Activated CD8-positive, alpha-beta memory T cell treated with anti-CD3 and anti-CD28 coated beads, Interleukin-2, amount 10 ng/mL, durations not matched to agents 7 days and 5 days (primary cell): ENCODE measurements at regions not wholly inside any gene's neighbourhood (a gene's known extent, or its start where the extent isn't known, plus 50 kb on each side); places are given as distances from the start of the nearest gene placed in this dataset.
"Not testable (repeated sequence)": the region's sequence is repeated elsewhere in the genome, so short reads cannot be mapped to it uniquely, and the experiment has no call there.

ENCODE experiments used
- ATAC-seq: fragments of 150-1000 bp; cut with Tn5 transposase; one replicate; pipeline ENCODE4 v1.10.0; 2021; ENCODE audit warnings: moderate library complexity
- CTCF ChIA-PET: fragments of 350-600 bp; sonication (Branson Sonifier 250); formaldehyde crosslinking; loops from one replicate; lab custom pipeline; 2021; ENCODE audit warnings: antibody characterized with exemption; lab: Charles Lee
- DNase-seq: peaks from one replicate; pipeline ENCODE4 v3.0.0-alpha.2; 2020
- H3K27ac Mint-ChIP-seq: one replicate; pipeline ENCODE4 v1.8.0; 2021; ENCODE audit warnings: mild to moderate bottlenecking, mixed read lengths
- H3K27me3 Mint-ChIP-seq: one replicate; pipeline ENCODE4 v1.8.0; 2021; ENCODE audit warnings: mixed read lengths
- H3K36me3 Mint-ChIP-seq: one replicate; pipeline ENCODE4 v1.8.0; 2021; ENCODE audit warnings: mild to moderate bottlenecking, mixed read lengths
- H3K4me1 Mint-ChIP-seq: one replicate; pipeline ENCODE4 v1.8.0; 2021; ENCODE audit warnings: mixed read lengths
- H3K4me3 Mint-ChIP-seq: one replicate; pipeline ENCODE4 v1.8.0; 2021; ENCODE audit warnings: mild to moderate bottlenecking, moderate library complexity, mixed read lengths
- H3K9me3 Mint-ChIP-seq: one replicate; pipeline ENCODE4 v1.8.0; 2022; ENCODE audit warnings: low read depth, mixed read lengths

DNA sequence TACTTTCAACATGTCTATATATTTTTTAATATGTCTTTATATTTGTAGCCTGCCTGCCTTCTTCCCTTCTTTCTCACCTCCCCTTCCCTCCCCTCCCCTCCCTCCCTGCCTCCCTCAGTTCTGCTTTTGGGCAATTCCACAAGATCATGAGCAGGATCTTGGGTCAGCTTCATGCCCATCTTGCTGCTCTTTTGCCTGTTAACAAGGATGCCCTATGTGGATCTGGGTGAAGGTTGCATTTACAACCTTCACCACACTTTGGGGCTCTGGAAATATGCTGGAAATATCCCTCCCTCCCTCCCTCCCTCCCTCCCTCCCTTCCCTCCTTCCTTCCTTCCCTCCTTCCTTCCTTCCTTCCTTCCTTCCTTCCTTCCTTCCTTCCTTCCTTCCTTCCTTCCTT, 334.1 kb upstream of the FAM98A start:
- H3K9me3 Mint-ChIP-seq, result no peaks in the 10 kb centered on the region
- CTCF ChIA-PET, result no interaction called here

DNA sequence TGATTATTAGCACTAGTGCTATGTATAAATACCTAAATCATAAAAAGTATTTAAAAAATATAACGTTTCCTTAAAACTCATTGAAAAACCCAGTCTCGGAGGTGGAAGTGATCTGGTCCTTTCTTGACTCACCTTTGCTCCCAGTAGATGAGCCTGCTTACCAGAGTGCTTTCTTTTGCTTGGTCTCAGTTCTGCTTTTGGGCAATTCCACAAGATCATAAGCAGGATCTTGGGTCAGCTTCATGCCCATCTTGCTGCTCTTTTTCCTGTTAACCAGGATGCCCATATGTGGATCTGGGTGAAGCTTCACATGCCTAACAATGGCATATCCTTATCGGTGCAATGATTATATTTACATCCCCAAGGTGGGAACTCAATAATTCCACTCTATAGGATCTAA, 332.1 kb upstream of the FAM98A start:
- H3K27me3 Mint-ChIP-seq, result no peaks in the 10 kb centered on the region
- H3K36me3 Mint-ChIP-seq, result no peaks in the 10 kb centered on the region
- H3K4me1 Mint-ChIP-seq, result no peaks in the 10 kb centered on the region
- H3K27ac Mint-ChIP-seq, result no peak overlapping the region
- no peak overlapping the region for H3K4me3 Mint-ChIP-seq
- CTCF ChIA-PET, result no interaction called here
- DNase-seq (no peak), ATAC-seq (no peak)
- H3K9me3 Mint-ChIP-seq, result peaks cover 2% of the 10 kb centered on the region

More for the DNA sequence above, 334.1 kb upstream of the FAM98A start:
- H3K27ac Mint-ChIP-seq, result no peak overlapping the region
- ATAC-seq (no peak), DNase-seq (no peak)
- no peaks in the 10 kb centered on the region for H3K4me1 Mint-ChIP-seq
- H3K27me3 Mint-ChIP-seq, result no peaks in the 10 kb centered on the region
- H3K4me3 Mint-ChIP-seq, result no peak overlapping the region
- H3K36me3 Mint-ChIP-seq, result no peaks in the 10 kb centered on the region

DNA sequence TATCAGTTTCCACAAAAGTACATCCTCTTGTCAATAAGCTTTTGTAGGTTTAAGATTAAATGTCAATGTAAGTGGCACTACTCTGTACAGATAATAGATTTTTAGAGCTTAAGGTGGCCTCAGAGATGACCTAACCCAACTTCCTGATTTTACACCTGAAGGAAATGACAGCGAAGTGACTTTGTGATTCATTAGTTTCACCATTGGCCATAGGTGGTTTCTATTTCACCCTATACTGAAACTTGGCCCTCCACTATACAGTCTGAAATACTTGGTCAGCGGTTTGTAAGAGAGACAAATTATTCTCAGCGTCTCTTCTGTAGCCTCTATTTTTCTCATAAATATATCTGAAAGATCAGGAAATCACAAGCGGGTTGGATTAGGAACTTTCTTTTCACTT, 330.4 kb upstream of the FAM98A start:
- H3K4me1 Mint-ChIP-seq, result no peaks in the 10 kb centered on the region
- H3K27me3 Mint-ChIP-seq, result no peaks in the 10 kb centered on the region
- H3K36me3 Mint-ChIP-seq, result no peaks in the 10 kb centered on the region
- CTCF ChIA-PET, result no interaction called here
- no peak overlapping the region for H3K27ac Mint-ChIP-seq
- H3K4me3 Mint-ChIP-seq, result no peak overlapping the region
- DNase-seq (no peak), ATAC-seq (no peak)
- peaks cover 2% of the 10 kb centered on the region for H3K9me3 Mint-ChIP-seq

DNA sequence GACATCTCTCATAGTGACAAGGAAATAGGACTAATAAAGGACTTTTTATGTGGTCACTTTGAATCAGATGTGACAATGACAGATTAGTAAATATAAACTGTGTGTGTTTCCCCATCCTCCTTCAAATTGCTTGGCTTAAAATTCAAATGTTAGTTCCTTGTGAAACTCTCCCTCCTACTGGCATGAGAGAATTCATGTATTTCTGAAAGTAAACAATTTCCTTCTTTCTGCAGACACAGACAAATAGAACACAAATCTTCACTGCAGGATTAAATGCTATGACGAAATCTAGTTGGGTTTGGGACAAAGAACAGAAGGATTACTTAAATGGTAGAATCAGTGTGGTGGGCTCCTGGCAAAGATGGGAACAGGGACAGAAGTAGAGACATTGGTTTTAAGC, 328.7 kb upstream of the FAM98A start:
- no peak for DNase-seq
- Mint-ChIP-seq H3K4me1 (no peaks in the 10 kb centered on the region), H3K27ac (no peak overlapping the region), H3K4me3 (no peak overlapping the region), H3K9me3 (peaks cover 2% of the 10 kb centered on the region), H3K27me3 (no peaks in the 10 kb centered on the region), H3K36me3 (no peaks in the 10 kb centered on the region)
- ATAC-seq, result no peak
- CTCF ChIA-PET, result no interaction called here

DNA sequence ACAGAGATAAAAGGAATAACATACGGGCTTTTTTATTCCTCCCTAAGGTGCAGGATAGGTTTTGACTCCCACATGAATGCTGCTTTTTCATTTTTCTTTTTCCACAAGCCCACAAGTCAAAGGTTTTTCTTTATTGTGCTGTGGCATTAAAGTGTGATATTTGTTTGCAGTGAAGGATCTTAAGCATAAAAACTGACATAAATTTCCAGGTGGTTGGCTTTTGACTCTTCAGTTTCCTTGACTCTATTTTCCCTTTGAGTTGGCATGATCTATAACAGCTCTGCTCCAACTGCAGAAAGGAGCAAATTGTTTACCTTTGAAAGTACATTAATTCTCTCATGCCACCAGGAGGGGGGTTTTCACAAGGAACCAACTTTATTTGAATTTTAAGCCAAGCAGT, 326.2 kb upstream of the FAM98A start:
- H3K36me3 Mint-ChIP-seq, result no peaks in the 10 kb centered on the region
- ATAC-seq, result no peak
- no peaks in the 10 kb centered on the region for H3K4me1 Mint-ChIP-seq
- H3K27ac Mint-ChIP-seq, result no peak overlapping the region
- CTCF ChIA-PET, result no interaction called here
- DNase-seq, result no peak
- no peak overlapping the region for H3K4me3 Mint-ChIP-seq
- no peaks in the 10 kb centered on the region for H3K27me3 Mint-ChIP-seq
- peaks cover 2% of the 10 kb centered on the region for H3K9me3 Mint-ChIP-seq

DNA sequence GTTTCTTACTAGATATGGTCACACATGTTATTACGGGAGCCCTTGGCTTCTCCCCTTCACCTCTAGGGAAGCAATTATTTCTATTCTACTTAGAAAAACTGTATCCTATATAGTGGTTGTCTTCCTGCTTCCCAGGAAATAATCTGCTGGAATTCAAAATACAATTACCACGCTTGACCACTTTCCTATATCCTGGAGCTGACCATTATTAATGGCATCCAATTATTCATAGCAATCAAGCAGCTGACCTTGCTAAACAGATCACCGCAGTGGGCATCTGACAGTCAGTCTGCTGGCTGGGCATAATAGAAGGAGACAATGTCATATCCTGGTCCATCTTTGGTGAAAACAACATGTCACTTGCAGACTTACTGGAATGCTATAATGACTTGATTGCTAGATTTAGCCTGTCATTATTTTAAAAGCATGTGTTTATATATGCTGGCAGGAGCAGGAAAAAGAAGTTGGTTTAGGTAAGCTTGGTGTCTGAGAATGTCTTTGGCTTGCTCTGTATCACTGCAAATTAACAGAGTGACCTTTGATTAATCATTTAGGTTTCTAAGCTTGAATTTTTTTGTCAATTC, 325.6 kb upstream of the FAM98A start:
- Mint-ChIP-seq H3K36me3 (no peaks in the 10 kb centered on the region), H3K27me3 (no peaks in the 10 kb centered on the region), H3K27ac (no peak overlapping the region), H3K4me3 (no peak overlapping the region), H3K9me3 (peaks cover 2% of the 10 kb centered on the region), H3K4me1 (no peaks in the 10 kb centered on the region)
- CTCF ChIA-PET, result no interaction called here
- DNase-seq, result no peak
- ATAC-seq, result no peak

DNA sequence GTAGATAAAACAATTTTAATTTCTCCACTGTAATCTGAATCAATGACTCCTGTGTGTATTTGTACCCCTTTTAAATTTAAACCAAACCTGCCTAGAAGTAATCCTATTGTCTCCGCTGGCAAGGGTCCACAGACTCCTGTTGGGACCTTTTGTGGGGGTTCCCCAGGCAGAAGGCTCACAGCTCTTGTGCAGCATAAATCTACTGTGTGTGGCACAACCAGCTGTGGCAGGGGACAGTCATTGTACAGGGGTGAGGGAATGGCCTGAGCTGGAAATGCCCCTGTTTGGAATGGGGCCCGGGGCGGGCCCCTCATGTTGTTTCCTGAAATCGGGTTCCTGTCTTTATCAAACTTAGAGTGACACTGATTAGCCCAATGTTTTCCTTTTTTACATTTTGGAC, 318.2 kb upstream of the FAM98A start:
- no peak overlapping the region for H3K27ac Mint-ChIP-seq
- no peaks in the 10 kb centered on the region for H3K36me3 Mint-ChIP-seq
- no peaks in the 10 kb centered on the region for H3K4me1 Mint-ChIP-seq
- ATAC-seq (no peak), DNase-seq (no peak)
- H3K9me3 Mint-ChIP-seq, result no peaks in the 10 kb centered on the region
- no peak overlapping the region for H3K4me3 Mint-ChIP-seq
- CTCF ChIA-PET, result interaction anchor here (1.3 kb wide), 1 partner anchor 9 kb away, joined by 3 read pairs; no protein-coding TSS in a partner anchor
- no peaks in the 10 kb centered on the region for H3K27me3 Mint-ChIP-seq

DNA sequence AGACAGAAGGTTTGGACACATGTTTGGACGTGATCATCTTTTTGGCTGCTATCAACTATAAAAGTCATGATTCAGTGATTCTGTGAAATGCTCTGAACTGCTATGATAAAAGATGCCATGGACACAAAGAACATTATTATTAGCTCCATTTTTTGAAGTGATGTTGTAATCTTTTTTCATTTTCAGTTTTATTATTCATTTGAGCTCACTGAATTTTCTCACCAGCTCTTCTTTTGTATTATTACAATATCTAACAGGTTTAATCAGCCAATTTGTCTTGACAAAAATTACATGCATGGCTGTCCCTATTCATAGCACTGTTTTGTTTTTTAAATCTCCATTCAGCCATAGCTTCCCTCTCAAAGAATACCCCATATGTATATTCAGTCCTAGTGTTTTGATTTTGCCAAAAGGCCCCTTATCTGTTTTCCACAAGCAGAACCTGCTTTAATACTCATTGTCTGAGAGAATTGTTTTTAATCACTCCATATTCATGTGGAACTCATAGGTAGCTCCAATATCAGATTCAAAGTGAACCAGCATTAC, 314.0 kb upstream of the FAM98A start:
- ATAC-seq, result no peak
- Mint-ChIP-seq H3K27ac (no peak overlapping the region), H3K9me3 (no peaks in the 10 kb centered on the region), H3K27me3 (no peaks in the 10 kb centered on the region), H3K4me1 (no peaks in the 10 kb centered on the region), H3K36me3 (no peaks in the 10 kb centered on the region), H3K4me3 (no peak overlapping the region)
- CTCF ChIA-PET, result no interaction called here
- no peak for DNase-seq

DNA sequence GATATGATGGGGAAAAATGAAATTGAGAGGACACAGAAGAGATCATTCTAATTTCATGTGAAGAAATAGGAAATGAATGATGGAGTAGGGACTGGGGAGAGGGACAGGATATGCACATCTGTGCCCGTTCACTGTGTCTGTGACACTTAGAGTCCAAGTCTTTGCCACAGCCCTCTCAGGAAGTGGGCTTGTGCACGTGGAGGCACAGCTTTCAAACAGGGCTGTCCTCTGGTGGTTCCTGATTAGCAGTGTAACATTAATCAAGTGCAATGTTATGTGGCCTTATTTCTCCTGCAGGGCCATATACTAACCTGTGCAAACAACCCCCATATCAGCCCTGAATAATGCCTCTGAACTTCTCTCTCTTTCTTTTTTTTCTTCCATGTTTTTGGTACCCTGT, 312.2 kb upstream of the FAM98A start:
- no peaks in the 10 kb centered on the region for H3K4me1 Mint-ChIP-seq
- H3K9me3 Mint-ChIP-seq, result no peaks in the 10 kb centered on the region
- H3K4me3 Mint-ChIP-seq, result no peak overlapping the region
- H3K27me3 Mint-ChIP-seq, result no peaks in the 10 kb centered on the region
- ATAC-seq (no peak), DNase-seq (no peak)
- CTCF ChIA-PET, result no interaction called here
- no peaks in the 10 kb centered on the region for H3K36me3 Mint-ChIP-seq
- no peak overlapping the region for H3K27ac Mint-ChIP-seq

DNA sequence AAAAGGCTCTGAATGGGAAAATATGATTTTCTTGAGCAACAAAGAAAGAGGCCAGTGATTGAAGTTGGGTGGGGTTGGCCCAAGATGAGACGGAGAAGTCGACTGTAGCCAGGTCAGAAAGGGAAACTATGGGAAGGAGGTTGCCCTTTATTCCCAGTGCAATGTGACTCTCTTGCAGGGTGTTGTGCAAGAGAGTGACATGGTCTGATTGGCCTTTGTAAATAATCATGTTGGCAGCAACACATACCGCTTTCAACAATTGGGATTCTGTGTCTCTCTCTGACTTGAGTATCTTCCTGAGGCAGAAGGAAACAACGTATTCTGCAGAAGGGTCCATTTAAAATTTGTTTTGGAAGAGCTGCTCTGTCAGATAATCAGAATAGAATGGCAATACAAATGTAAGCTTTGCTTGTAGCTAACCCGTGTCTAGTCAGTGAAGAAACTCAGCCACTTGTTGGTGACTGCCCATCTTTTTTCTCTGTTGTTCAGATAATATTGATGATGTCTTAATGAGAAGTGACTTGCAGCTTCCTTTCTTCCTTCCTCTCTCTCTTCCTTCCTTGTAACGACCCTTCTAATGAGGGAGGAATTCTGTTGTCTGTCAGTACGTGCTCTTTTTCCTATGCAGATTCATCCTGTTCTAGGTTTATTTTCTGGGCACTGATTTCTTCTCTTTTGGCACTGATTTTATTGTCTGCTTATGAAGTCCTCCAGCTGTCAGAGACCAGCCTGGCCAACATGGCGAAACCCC, 311.0 kb upstream of the FAM98A start:
- no peak overlapping the region for H3K27ac Mint-ChIP-seq
- no peaks in the 10 kb centered on the region for H3K27me3 Mint-ChIP-seq
- no peak overlapping the region for H3K4me3 Mint-ChIP-seq
- no peaks in the 10 kb centered on the region for H3K9me3 Mint-ChIP-seq
- H3K36me3 Mint-ChIP-seq, result no peaks in the 10 kb centered on the region
- CTCF ChIA-PET, result no interaction called here
- no peaks in the 10 kb centered on the region for H3K4me1 Mint-ChIP-seq
- DNase-seq, result no peak
- no peak for ATAC-seq

DNA sequence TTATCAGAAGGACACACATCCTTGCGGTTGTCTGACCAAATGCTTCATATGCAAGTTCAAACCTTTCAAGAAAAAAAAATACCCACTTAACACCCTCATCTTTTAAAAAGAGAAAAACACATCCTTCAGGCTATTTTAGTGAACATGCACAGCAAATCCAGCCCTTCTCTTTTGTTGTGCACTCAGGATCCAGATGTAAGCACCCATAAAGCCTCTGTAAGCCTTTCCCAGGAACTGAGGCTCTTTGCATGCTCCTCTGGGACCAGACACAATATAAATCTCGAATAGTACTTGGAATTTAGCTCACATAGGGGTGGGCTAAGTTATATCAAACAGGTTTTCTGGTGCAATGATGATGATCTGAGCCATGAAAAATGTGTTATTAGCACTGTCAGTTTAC, 308.8 kb upstream of the FAM98A start:
- DNase-seq (no peak), ATAC-seq (no peak)
- Mint-ChIP-seq H3K9me3 (no peaks in the 10 kb centered on the region), H3K27me3 (no peaks in the 10 kb centered on the region), H3K36me3 (no peaks in the 10 kb centered on the region), H3K4me1 (no peaks in the 10 kb centered on the region), H3K27ac (no peak overlapping the region), H3K4me3 (no peak overlapping the region)
- CTCF ChIA-PET, result interaction anchor here (1.2 kb wide), 1 partner anchor 9 kb away, joined by 3 read pairs; no protein-coding TSS in a partner anchor

DNA sequence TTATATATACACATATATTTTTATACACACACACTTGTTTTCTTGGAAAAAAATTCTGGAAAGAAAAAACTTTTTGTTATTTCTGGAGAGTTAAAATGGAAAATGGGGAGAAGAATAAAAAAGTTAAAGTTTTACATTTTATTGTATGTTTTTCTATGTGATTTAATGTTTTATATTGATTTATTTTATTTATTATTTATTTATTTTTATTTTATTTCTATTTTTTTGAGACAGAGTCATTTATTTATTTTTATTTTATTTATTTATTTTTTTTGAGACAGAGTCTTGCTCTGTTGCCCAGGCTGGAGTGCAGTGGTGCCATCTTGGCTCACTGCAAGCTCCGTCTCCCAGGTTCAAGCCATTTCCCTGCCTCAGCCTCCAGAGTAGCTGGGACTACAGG, 307.0 kb upstream of the FAM98A start:
- not testable (repeated sequence) for H3K36me3 Mint-ChIP-seq, ATAC-seq

DNA sequence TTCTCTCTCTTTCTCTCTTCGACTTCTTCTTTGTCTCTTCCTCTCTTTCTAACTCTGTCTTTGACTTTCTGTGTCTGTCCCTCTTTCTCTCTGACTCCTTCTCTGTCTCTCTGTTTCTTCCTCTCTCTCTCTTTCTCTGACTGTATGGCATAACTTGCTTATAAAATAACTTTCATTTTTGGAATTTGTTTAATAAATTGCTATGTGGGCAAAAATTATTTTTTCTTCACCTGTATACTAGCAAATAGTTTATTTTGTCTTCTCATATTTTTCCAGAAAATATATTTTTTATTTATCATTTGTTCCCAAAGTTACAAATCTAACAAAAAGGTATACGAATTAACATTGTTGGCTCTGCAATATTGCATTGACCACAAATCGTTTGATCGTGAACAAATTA, 305.7 kb upstream of the FAM98A start:
- no peak for ATAC-seq
- H3K27me3 Mint-ChIP-seq, result no peaks in the 10 kb centered on the region
- CTCF ChIA-PET, result no interaction called here
- no peak overlapping the region for H3K27ac Mint-ChIP-seq
- peaks cover 2% of the 10 kb centered on the region for H3K9me3 Mint-ChIP-seq
- H3K36me3 Mint-ChIP-seq, result no peaks in the 10 kb centered on the region
- DNase-seq, result no peak
- no peaks in the 10 kb centered on the region for H3K4me1 Mint-ChIP-seq
- H3K4me3 Mint-ChIP-seq, result no peak overlapping the region

More for the DNA sequence above, 307.0 kb upstream of the FAM98A start:
- CTCF ChIA-PET, DNase-seq, H3K9me3 Mint-ChIP-seq, H3K27ac Mint-ChIP-seq, H3K27me3 Mint-ChIP-seq, H3K4me1 Mint-ChIP-seq, H3K4me3 Mint-ChIP-seq: not testable (repeated sequence)

DNA sequence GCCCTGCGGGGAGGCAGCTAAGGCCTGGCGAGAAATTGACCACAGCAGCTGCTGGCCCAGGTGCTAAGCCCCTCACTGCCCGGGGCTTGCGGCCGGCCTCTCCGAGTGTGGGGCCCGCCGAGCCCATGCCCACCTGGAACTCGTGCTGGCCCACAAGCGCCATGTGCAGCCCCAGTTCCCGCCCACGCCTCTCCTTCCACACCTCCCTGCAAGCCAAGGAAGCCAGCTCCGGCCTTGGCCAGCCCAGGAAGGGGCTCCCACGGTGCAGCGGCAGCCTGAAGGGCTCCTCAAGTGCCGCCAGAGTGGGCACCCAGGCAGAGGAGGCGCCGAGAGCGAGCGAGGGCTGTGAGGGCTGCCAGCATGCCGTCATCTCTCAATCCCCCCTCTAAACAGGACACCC, 304.6 kb upstream of the FAM98A start:
- no peak for ATAC-seq
- CTCF ChIA-PET, result no interaction called here

More for the DNA sequence above, 304.6 kb upstream of the FAM98A start:
- Mint-ChIP-seq H3K9me3 (peaks cover 2% of the 10 kb centered on the region), H3K36me3 (no peaks in the 10 kb centered on the region), H3K4me1 (no peaks in the 10 kb centered on the region), H3K27ac (no peak overlapping the region), H3K27me3 (no peaks in the 10 kb centered on the region), H3K4me3 (no peak overlapping the region)
- DNase-seq, result no peak
